Lower leg skin (tissue), 3 donors: ENCODE measurements at regions not wholly inside any gene's neighbourhood (a gene's known extent, or its start where the extent isn't known, plus 50 kb on each side); places are given as distances from the start of the nearest gene placed in this dataset.

Experiments
- CTCF ChIP-seq, 3 donors: fragments of 450-650 bp; IDR thresholded peaks; one replicate each; pipeline ENCODE4 v1.5.1; 2016; ENCODE audit warnings: antibody characterized with exemption in 3 of 3, mild to moderate bottlenecking in 3 of 3, moderate library complexity in 2 of 3
- POLR2A ChIP-seq, 2 donors: fragments of 450-650 bp; IDR thresholded peaks; one replicate each; pipeline ENCODE4 v1.6.1; 2016 to 2017; ENCODE audit warnings: antibody characterized with exemption in 2 of 2, mild to moderate bottlenecking in 1 of 2, moderate library complexity in 1 of 2

GRCh38 chr15:29917600-29918597 lies 95.6 kb upstream of the TJP1 start:
- TF ChIP-seq CTCF (IDR thresholded peaks at IDR 0.05), result no peak
- no peak for TF ChIP-seq POLR2A (IDR thresholded peaks at IDR 0.05)
